Gastroesophageal sphincter (tissue), 2 donors: ENCODE measurements at regions not wholly inside any gene's neighbourhood (a gene's known extent, or its start where the extent isn't known, plus 50 kb on each side); places are given as distances from the start of the nearest gene placed in this dataset.

Experiments
- EP300 ChIP-seq: sonication (generic); formaldehyde crosslinking; IDR thresholded peaks from one replicate; pipeline ENCODE4 v1.6.1; 2017; ENCODE audit warnings: antibody characterized with exemption, mild to moderate bottlenecking
- POLR2A ChIP-seq, 2 donors: fragments of 450-650 bp; IDR thresholded peaks; one replicate each; pipeline ENCODE4 v1.6.1; 2017; ENCODE audit warnings: antibody characterized with exemption in 2 of 2, mild to moderate bottlenecking in 2 of 2, moderate library complexity in 1 of 2

DNA sequence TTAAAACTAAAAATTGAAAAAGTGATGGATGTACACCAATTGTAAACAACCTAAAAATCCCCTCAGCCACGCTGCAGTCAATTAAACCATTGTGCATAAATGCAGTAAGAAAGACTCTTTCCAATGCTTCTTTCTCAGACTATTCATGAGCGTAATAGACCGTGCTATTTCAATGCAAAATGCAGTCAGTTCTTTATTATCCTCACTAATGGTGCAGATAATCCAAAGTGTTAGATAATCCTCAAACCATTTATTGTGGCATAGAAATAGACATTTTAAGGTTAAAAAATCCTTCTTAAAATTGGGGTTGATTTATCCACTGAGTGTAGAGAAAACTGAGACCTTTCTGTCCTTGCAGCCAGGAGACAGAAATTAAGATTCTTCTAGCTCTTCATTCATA is 1862.8 kb downstream of the EFNA5 start:
- TF ChIP-seq POLR2A (IDR thresholded peaks at IDR 0.05) = no peak
- no peak for TF ChIP-seq EP300
